HAP-1 (cell line): ENCODE measurements at regions not wholly inside any gene's neighbourhood (a gene's known extent, or its start where the extent isn't known, plus 50 kb on each side); places are given as distances from the start of the nearest gene placed in this dataset.
A peak's percentile ranks its signal among the peaks of the same experiment; 100 is the strongest.

ENCODE experiments used
- DNase-seq, 2 experiments: peaks; one replicate each; pipeline ENCODE4 v3.0.0-alpha.2; 2016 to 2020; ENCODE audit warnings: low spot score in 2 of 2
- H3K27me3 ChIP-seq: fragments of 250-450 bp; sonication (Bioruptor Pico); 2 replicates; pipeline ENCODE4 v1.5.1; 2020; ENCODE audit warnings: low read depth, mild to moderate bottlenecking, moderate library complexity
- H3K36me3 ChIP-seq: fragments of 250-450 bp; sonication (Bioruptor Pico); replicated peaks from 2 replicates; pipeline ENCODE4 v1.5.1; 2020; ENCODE audit warnings: mild to moderate bottlenecking
- H3K4me1 ChIP-seq: fragments of 250-450 bp; sonication (Bioruptor Pico); 2 replicates; pipeline ENCODE4 v1.5.1; 2020; ENCODE audit warnings: mild to moderate bottlenecking
- H3K4me3 ChIP-seq: fragments of 250-450 bp; sonication (Bioruptor Pico); 2 replicates; pipeline ENCODE4 v1.5.1; 2020; ENCODE audit warnings: mild to moderate bottlenecking, moderate library complexity
- H3K9me3 ChIP-seq: fragments of 250-450 bp; sonication (Bioruptor Pico); 2 replicates; pipeline ENCODE4 v1.5.1; 2020; ENCODE audit warnings: mild to moderate bottlenecking, moderate library complexity
- in situ Hi-C: fragments of 300-500 bp; cut with MboI; formaldehyde crosslinking; loops from 3 replicates; pipeline ENCODE4 v1.14.3; 2020; ENCODE audit warnings: low sequenced_read_pairs, inconsistent platforms, mixed read lengths

- no peak overlapping the region for H3K4me3 ChIP-seq
- H3K4me1 ChIP-seq, result peaks cover 4% of the 10 kb centered on the region; the same call in 1 of the 2 replicates
- DNase-seq, result no peak
- in situ Hi-C loops, result no loop called here
- H3K27me3 ChIP-seq, result no peaks in the 10 kb centered on the region
- H3K36me3 ChIP-seq, result no peaks in the 10 kb centered on the region
- H3K9me3 ChIP-seq, result no peaks in the 10 kb centered on the region
Measured at GRCh38 chr12:115455268-115455681, 771.3 kb upstream of the TBX3 start.

- peaks cover 4% of the 10 kb centered on the region; the same call in 1 of the 2 replicates for H3K4me1 ChIP-seq
- in situ Hi-C loops, result no loop called here
- H3K9me3 ChIP-seq, result no peaks in the 10 kb centered on the region
- no peaks in the 10 kb centered on the region for H3K27me3 ChIP-seq
- no peaks in the 10 kb centered on the region for H3K36me3 ChIP-seq
- no peak overlapping the region for H3K4me3 ChIP-seq
- no peak for DNase-seq
Measured at GRCh38 chr12:115452751-115453281, 768.8 kb upstream of the TBX3 start.

GRCh38 chr12:115451780-115452736 is 768.1 kb upstream of the TBX3 start:
- no peaks in the 10 kb centered on the region for H3K9me3 ChIP-seq
- peak; percentile 35 to 70 for DNase-seq
- H3K27me3 ChIP-seq, result no peaks in the 10 kb centered on the region
- H3K4me3 ChIP-seq, result peak overlapping the region; percentile 13
- H3K4me1 ChIP-seq, result peaks cover 4% of the 10 kb centered on the region; the same call in 1 of the 2 replicates
- in situ Hi-C loops, result no loop called here
- H3K36me3 ChIP-seq, result no peaks in the 10 kb centered on the region

GRCh38 chr12:115451151-115451779 is 767.3 kb upstream of the TBX3 start:
- Histone ChIP-seq H3K4me1 (peaks cover 4% of the 10 kb centered on the region; the same call in 1 of the 2 replicates), H3K4me3 (peak overlapping the region; percentile 13), H3K36me3 (no peaks in the 10 kb centered on the region), H3K9me3 (no peaks in the 10 kb centered on the region), H3K27me3 (no peaks in the 10 kb centered on the region)
- DNase-seq, result no peak
- in situ Hi-C loops, result no loop called here

- in situ Hi-C loops, result no loop called here
- Histone ChIP-seq H3K36me3 (no peaks in the 10 kb centered on the region), H3K4me3 (no peak overlapping the region), H3K9me3 (no peaks in the 10 kb centered on the region), H3K4me1 (peaks cover 4% of the 10 kb centered on the region; the same call in 1 of the 2 replicates), H3K27me3 (no peaks in the 10 kb centered on the region)
- no peak for DNase-seq
Measured at GRCh38 chr12:115450710-115451109, 766.7 kb upstream of the TBX3 start.

- no peaks in the 10 kb centered on the region for H3K36me3 ChIP-seq
- H3K27me3 ChIP-seq, result no peaks in the 10 kb centered on the region
- peaks cover 4% of the 10 kb centered on the region; the same call in 1 of the 2 replicates for H3K4me1 ChIP-seq
- no peak for DNase-seq
- in situ Hi-C loops, result no loop called here
- H3K9me3 ChIP-seq, result no peaks in the 10 kb centered on the region
- no peak overlapping the region for H3K4me3 ChIP-seq
Measured at GRCh38 chr12:115450017-115450416, 766.0 kb upstream of the TBX3 start.

GRCh38 chr12:115449526-115449925 is 765.6 kb upstream of the TBX3 start:
- Histone ChIP-seq H3K4me3 (no peak overlapping the region), H3K9me3 (no peaks in the 10 kb centered on the region), H3K36me3 (no peaks in the 10 kb centered on the region), H3K4me1 (peaks cover 4% of the 10 kb centered on the region; the same call in 1 of the 2 replicates), H3K27me3 (no peaks in the 10 kb centered on the region)
- DNase-seq, result no peak
- in situ Hi-C loops, result no loop called here

- Histone ChIP-seq H3K4me1 (no peaks in the 10 kb centered on the region), H3K27me3 (no peaks in the 10 kb centered on the region), H3K36me3 (no peaks in the 10 kb centered on the region), H3K4me3 (no peak overlapping the region), H3K9me3 (no peaks in the 10 kb centered on the region)
- DNase-seq, result no peak
- in situ Hi-C loops, result no loop called here
Measured at GRCh38 chr12:115444346-115444745, 760.4 kb upstream of the TBX3 start.

- Histone ChIP-seq H3K27me3 (no peaks in the 10 kb centered on the region), H3K4me1 (no peaks in the 10 kb centered on the region), H3K36me3 (no peaks in the 10 kb centered on the region), H3K4me3 (no peak overlapping the region), H3K9me3 (no peaks in the 10 kb centered on the region)
- in situ Hi-C loops, result no loop called here
- no peak for DNase-seq
Measured at GRCh38 chr12:115443351-115443938, 759.5 kb upstream of the TBX3 start.

- no peak for DNase-seq
- Histone ChIP-seq H3K4me1 (peaks cover 7% of the 10 kb centered on the region; the same call in 1 of the 2 replicates), H3K27me3 (no peaks in the 10 kb centered on the region), H3K9me3 (no peaks in the 10 kb centered on the region), H3K36me3 (no peaks in the 10 kb centered on the region), H3K4me3 (no peak overlapping the region)
- in situ Hi-C loops, result no loop called here
Measured at GRCh38 chr12:115440438-115440837, 756.5 kb upstream of the TBX3 start.

GRCh38 chr12:115439008-115439601 is 755.1 kb upstream of the TBX3 start:
- H3K4me1 ChIP-seq, result peaks cover 7% of the 10 kb centered on the region; the same call in 1 of the 2 replicates
- in situ Hi-C loops, result no loop called here

GRCh38 chr12:115438314-115438713 is 754.3 kb upstream of the TBX3 start:
- DNase-seq, result no peak
- peaks cover 7% of the 10 kb centered on the region; the same call in 1 of the 2 replicates for H3K4me1 ChIP-seq
- no peak overlapping the region for H3K4me3 ChIP-seq
- in situ Hi-C loops, result no loop called here
- no peaks in the 10 kb centered on the region for H3K36me3 ChIP-seq
- no peaks in the 10 kb centered on the region for H3K9me3 ChIP-seq
- no peaks in the 10 kb centered on the region for H3K27me3 ChIP-seq

More at GRCh38 chr12:115439008-115439601, 755.1 kb upstream of the TBX3 start:
- no peak overlapping the region for H3K4me3 ChIP-seq
- no peak for DNase-seq
- H3K27me3 ChIP-seq, result no peaks in the 10 kb centered on the region
- no peaks in the 10 kb centered on the region for H3K36me3 ChIP-seq
- H3K9me3 ChIP-seq, result no peaks in the 10 kb centered on the region

- peak in 1 of 2 experiments; percentile 50 for DNase-seq
- H3K27me3 ChIP-seq, result no peaks in the 10 kb centered on the region
- no peaks in the 10 kb centered on the region for H3K9me3 ChIP-seq
- in situ Hi-C loops, result no loop called here
- H3K4me3 ChIP-seq, result no peak overlapping the region
- no peaks in the 10 kb centered on the region for H3K36me3 ChIP-seq
- peaks cover 7% of the 10 kb centered on the region; the same call in 1 of the 2 replicates for H3K4me1 ChIP-seq
Measured at GRCh38 chr12:115437061-115437567, 753.1 kb upstream of the TBX3 start.
